MCF 10A (cell line): ENCODE measurements at regions not wholly inside any gene's neighbourhood (a gene's known extent, or its start where the extent isn't known, plus 50 kb on each side); places are given as distances from the start of the nearest gene placed in this dataset.

Experiments used
- BruUV-seq: library from RNA; stranded (reverse); fragments of 400-500 nt; replicated peaks from 2 replicates; lab custom pipeline; 2021; lab: Mats Ljungman, UMichigan
- CTCF ChIA-PET: fragments of 300-600 bp; sonication (Branson Sonifier 250); formaldehyde crosslinking; extraction: SDS; loops from one replicate; lab custom pipeline; 2021; ENCODE audit warnings: antibody characterized with exemption, inconsistent platforms; lab: Yijun Ruan, JAX
- POLR2A ChIA-PET: fragments of 300-600, 350-650 bp; sonication (Branson Sonifier 250); formaldehyde crosslinking; extraction: SDS; loops from one replicate; lab custom pipeline; 2020; ENCODE audit warnings: antibody characterized with exemption, inconsistent platforms; lab: Yijun Ruan, JAX
- DNase-seq: peaks from one replicate; pipeline ENCODE4 v3.0.0-alpha.2; 2018; ENCODE audit not compliant: unreplicated experiment
- H3K27ac Mint-ChIP-seq: one replicate; pipeline ENCODE4 v1.8.0; 2022; ENCODE audit warnings: mild to moderate bottlenecking, low read depth, mixed read lengths; ENCODE audit not compliant: unreplicated experiment
- H3K27me3 Mint-ChIP-seq: one replicate; pipeline ENCODE4 v1.8.0; 2022; ENCODE audit warnings: mixed read lengths; ENCODE audit not compliant: insufficient read depth, unreplicated experiment
- H3K36me3 Mint-ChIP-seq: one replicate; pipeline ENCODE4 v1.8.0; 2022; ENCODE audit warnings: mild to moderate bottlenecking, moderate library complexity, mixed read lengths; ENCODE audit not compliant: insufficient read depth, unreplicated experiment
- H3K4me1 Mint-ChIP-seq: one replicate; pipeline ENCODE4 v1.8.0; 2022; ENCODE audit warnings: mixed read lengths; ENCODE audit not compliant: insufficient read depth, unreplicated experiment
- H3K4me3 Mint-ChIP-seq: one replicate; pipeline ENCODE4 v1.8.0; 2022; ENCODE audit warnings: mild to moderate bottlenecking, moderate library complexity, mixed read lengths; ENCODE audit not compliant: unreplicated experiment
- H3K9me3 Mint-ChIP-seq: one replicate; pipeline ENCODE4 v1.8.0; 2022; ENCODE audit warnings: mixed read lengths; ENCODE audit not compliant: unreplicated experiment
- intact Hi-C: fragments of 100-400 bp; cut with micrococcal nuclease; formaldehyde crosslinking; loops from 2 replicates; pipeline ENCODE4 v1.14.1; 2022
- TF ChIP-seq, protein P1 (sequence below): fragments of 200-600 bp; IDR thresholded peaks from one replicate; pipeline ENCODE4 v1.8.0; 2022; ENCODE audit warnings: antibody characterized with exemption, mild to moderate bottlenecking; ENCODE audit not compliant: unreplicated experiment

DNA sequence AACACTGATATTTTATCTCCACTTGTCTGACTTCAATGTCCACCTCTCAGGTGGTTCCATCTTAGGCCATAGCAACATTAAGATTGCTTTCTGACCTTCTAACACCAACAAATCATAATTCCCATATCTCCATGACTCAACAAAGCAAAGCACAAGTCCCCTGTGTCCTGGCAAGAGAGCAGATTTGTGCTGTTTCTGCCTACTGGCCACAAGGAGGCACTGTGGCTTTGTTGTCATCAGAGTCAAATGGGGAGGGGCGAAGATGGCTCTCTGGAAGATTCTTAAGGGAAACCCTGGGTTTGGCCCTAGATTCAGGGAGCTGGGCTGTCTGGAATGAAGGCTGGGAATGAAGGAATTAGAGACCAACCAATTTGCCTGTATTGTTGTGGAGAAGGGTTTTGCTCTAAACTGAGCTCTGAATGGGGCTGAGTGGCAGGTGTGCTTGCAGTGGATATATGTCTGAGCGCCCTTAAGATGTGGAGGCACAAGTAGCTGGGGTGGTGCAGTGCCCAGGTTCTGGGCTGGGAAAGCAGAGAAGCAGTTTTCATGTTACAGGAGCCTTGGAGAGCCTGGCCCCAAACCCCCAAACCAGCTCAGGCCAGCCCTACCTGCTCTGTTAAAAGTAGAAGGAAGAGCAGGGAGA, 154.8 kb upstream of the PRSS58 start:
- ChIA-PET CTCF (interaction anchor here (0.5 to 1.3 kb wide), 6 partner anchors 11 to 365 kb away, joined by 3 to 7 read pairs (median 3); no protein-coding TSS in a partner anchor), POLR2A (interaction anchor here (0.5 kb wide), 1 partner anchor 66 kb away, joined by 4 read pairs; no protein-coding TSS in a partner anchor)
- no peak overlapping the region for H3K27ac Mint-ChIP-seq
- peak; percentile 66 for DNase-seq
- H3K4me3 Mint-ChIP-seq: no peak overlapping the region
- intact Hi-C loops: loop anchor here (2.0 kb wide), 1 partner anchor 70 kb away; no protein-coding TSS in a partner anchor
- BruUV-seq: no TSS peak
- no peaks in the 10 kb centered on the region for H3K9me3 Mint-ChIP-seq
- TF ChIP-seq, protein P1, sequence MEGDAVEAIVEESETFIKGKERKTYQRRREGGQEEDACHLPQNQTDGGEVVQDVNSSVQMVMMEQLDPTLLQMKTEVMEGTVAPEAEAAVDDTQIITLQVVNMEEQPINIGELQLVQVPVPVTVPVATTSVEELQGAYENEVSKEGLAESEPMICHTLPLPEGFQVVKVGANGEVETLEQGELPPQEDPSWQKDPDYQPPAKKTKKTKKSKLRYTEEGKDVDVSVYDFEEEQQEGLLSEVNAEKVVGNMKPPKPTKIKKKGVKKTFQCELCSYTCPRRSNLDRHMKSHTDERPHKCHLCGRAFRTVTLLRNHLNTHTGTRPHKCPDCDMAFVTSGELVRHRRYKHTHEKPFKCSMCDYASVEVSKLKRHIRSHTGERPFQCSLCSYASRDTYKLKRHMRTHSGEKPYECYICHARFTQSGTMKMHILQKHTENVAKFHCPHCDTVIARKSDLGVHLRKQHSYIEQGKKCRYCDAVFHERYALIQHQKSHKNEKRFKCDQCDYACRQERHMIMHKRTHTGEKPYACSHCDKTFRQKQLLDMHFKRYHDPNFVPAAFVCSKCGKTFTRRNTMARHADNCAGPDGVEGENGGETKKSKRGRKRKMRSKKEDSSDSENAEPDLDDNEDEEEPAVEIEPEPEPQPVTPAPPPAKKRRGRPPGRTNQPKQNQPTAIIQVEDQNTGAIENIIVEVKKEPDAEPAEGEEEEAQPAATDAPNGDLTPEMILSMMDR: peak; percentile 29
- H3K36me3 Mint-ChIP-seq: no peaks in the 10 kb centered on the region
- no peaks in the 10 kb centered on the region for H3K4me1 Mint-ChIP-seq
- no peaks in the 10 kb centered on the region for H3K27me3 Mint-ChIP-seq

DNA sequence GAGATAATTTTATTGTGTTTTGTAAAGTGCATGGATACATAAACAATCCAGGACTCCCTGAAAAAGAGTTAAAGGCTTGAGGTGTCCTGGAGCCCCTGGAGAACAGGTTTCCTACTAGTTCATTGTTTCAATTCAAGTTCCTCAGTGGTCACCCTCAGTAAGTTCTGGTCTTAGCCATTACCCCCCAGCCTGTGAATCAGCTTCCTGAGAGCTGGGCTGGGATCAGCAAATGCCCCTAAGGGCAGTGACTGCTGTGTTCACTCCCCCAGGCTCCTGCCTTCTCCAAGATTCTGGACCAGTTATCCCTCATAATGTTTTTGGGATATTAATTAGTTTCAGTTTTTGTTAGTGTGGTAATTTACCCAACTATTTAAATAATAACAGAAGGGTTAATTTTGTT, 151.6 kb upstream of the PRSS58 start:
- Mint-ChIP-seq H3K27me3 (peaks cover 23% of the 10 kb centered on the region), H3K9me3 (no peaks in the 10 kb centered on the region), H3K36me3 (no peaks in the 10 kb centered on the region), H3K4me3 (no peak overlapping the region), H3K27ac (no peak overlapping the region), H3K4me1 (no peaks in the 10 kb centered on the region)
- ChIA-PET CTCF (interaction anchor here (0.8 kb wide), 1 partner anchor 76 kb away, joined by 3 read pairs; no protein-coding TSS in a partner anchor), POLR2A (no interaction called here)
- no peak for DNase-seq
- BruUV-seq: no TSS peak
- TF ChIP-seq, protein P1: no peak
- intact Hi-C loops: no loop called here

DNA sequence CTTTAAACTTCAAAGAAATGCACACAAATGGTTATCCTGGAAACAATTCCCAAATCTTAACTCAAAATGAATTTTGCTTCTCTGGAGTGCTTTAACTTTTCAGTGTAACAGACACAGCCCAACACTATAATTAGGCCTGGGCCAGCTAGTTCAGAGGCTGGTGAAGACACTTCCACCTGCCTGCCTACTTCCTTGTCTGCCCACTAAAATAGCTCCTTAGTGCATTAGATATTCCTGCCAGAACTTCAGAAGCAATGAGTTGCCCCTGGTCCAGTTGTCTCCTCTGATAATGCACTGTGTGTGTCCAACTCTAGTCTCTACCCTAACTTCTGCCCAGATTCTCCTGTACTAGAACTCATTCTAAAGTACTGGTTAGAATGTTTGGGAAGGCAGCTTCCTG, 150.9 kb upstream of the PRSS58 start:
- no peak overlapping the region for H3K27ac Mint-ChIP-seq
- POLR2A ChIA-PET: no interaction called here
- intact Hi-C loops: no loop called here
- no peaks in the 10 kb centered on the region for H3K9me3 Mint-ChIP-seq
- CTCF ChIA-PET: interaction anchor here (0.6 to 3.1 kb wide), 2 partner anchors 23 to 42 kb away, joined by 3 to 20 read pairs; no protein-coding TSS in a partner anchor
- H3K27me3 Mint-ChIP-seq: peaks cover 26% of the 10 kb centered on the region
- BruUV-seq: no TSS peak
- H3K36me3 Mint-ChIP-seq: no peaks in the 10 kb centered on the region
- TF ChIP-seq, protein P1: no peak
- no peak overlapping the region for H3K4me3 Mint-ChIP-seq
- no peaks in the 10 kb centered on the region for H3K4me1 Mint-ChIP-seq
- no peak for DNase-seq

DNA sequence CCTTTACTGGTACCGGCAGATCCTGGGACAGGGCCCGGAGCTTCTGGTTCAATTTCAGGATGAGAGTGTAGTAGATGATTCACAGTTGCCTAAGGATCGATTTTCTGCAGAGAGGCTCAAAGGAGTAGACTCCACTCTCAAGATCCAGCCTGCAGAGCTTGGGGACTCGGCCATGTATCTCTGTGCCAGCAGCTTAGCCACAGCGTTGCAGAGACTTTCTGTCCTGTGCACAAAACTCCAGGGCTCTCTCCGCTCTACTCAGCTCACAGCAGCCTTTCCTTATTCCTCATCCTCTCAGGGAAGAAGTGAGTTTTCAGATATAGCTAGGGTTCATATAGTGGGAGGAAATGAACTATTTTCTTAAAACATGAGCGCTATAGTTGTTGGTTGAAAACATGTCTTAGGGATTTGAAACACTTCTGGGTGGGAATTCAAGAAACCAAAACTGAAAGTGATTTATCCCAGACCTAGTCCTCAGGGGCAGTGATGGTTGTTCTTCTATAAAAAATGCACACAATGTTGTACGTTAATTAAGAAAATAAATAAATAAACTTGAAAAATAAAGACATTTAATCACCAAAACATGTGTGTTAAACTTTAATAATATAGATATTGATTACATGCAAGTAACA, 150.2 kb upstream of the PRSS58 start:
- H3K4me3 Mint-ChIP-seq: no peak overlapping the region
- no peaks in the 10 kb centered on the region for H3K9me3 Mint-ChIP-seq
- no peaks in the 10 kb centered on the region for H3K4me1 Mint-ChIP-seq
- no peak overlapping the region for H3K27ac Mint-ChIP-seq
- BruUV-seq: no TSS peak
- CTCF ChIA-PET: interaction anchor here (0.7 to 3.1 kb wide), 7 partner anchors 12 to 75 kb away, joined by 3 to 20 read pairs (median 4); no protein-coding TSS in a partner anchor
- peaks cover 34% of the 10 kb centered on the region for H3K27me3 Mint-ChIP-seq
- intact Hi-C loops: no loop called here
- POLR2A ChIA-PET: no interaction called here
- no peaks in the 10 kb centered on the region for H3K36me3 Mint-ChIP-seq
- TF ChIP-seq, protein P1: no peak
- no peak for DNase-seq
